NOMO-1 treated with DMSO at 0.1 percent for 48 hours (cell line): ENCODE measurements at regions not wholly inside any gene's neighbourhood (a gene's known extent, or its start where the extent isn't known, plus 50 kb on each side); places are given as distances from the start of the nearest gene placed in this dataset.
A peak's percentile ranks its signal among the peaks of the same experiment; 100 is the strongest.
"Not testable (repeated sequence)": the region's sequence is repeated elsewhere in the genome, so short reads cannot be mapped to it uniquely, and the experiment has no call there.

Source experiments
- DNase-seq: peaks from one replicate; lab custom pipeline; 2025; ENCODE audit not compliant: unreplicated experiment; lab: John Stamatoyannopoulos, UW

DNA sequence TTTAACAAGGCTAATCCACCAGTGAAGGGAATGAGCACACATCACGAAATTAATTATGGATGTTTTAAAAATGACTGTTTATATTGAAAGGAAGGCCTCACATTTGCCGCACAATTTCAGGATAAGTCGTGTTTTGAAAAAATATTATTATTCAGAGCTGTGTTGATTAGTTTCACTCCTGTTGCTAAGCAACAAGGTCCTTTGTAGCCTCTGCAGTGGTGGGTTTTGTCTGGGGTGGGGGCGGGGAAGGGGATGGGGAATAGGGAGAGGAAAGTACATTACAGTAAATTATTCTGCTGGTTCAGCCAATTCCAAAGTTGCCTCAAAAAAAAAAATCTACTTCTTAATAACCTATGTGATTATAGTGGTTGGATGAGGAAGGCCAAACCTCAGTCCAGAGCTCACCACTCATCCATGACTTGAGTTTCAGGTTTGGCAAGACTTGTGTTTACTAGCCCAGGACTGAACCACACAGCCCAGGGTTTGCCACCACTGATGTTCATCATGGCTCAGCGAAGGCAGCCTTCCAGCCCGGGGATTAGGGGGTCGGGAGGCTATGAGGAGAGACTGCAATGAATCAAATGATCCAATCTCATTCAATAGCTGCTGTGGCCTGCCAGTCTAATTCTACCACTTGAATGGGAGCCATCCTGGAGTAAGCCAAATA is 162.5 kb upstream of the ATP6AP2 start:
- no peak for DNase-seq

DNA sequence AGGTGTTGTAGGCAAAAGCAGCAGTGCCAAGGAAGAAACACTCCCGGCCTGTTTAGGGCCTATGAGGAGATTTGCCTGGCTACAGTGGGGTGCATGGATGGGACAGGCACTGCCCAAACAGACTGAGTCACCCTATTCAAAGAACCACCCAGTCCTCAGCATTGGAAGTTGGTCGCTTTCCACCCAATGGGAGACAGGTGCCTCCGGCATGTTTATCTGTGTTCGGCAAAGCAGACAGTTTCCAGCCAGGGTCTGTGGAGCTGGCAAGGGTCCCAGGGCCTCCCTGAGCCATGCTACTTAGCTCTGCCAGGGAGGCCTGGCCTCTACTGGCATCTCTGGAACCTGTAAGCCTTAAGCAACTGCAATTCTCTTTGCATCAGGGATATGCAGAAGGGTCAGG is 165.1 kb upstream of the ATP6AP2 start:
- no peak for DNase-seq

DNA sequence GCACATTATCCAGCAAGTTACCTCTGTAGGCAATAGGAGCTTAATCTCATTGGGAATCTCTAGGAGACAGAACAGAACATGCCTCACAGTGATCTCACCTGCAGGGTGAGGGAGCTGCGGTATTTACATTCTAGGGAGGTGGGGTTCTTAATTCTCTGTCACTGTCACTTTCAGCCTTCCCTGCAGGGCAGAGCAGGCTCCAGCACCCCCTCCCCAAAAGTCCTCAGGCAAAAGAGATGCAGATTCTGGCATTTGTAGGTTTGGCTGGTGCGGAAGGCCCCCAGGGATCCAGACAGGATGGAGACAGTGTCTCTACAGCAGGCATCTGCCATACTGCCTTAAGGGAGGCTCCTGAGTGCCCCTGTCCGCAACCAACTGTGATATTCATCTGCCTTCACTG is 166.4 kb upstream of the ATP6AP2 start:
- no peak for DNase-seq

GRCh38 chrX:40411340-40412111 is 169.2 kb upstream of the ATP6AP2 start:
- DNase-seq = peak; percentile 51

DNA sequence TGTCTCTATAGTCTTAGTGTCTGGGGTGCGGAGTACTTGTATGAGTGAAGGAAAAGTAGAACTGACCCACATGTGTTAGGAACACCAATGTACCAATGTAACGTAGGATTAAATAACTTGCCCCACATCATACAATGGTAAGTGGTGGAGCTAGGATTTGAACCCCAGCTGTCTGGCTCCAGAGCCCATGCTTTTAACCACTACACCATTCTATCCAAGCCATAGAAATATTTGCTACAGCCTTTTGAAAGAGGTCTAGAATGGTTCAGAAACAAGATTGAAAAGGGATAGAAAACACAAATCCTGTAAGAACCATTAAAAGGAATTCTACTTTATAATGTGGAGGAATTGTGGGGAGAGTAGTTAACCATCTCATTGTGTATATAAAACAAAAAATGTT is 169.9 kb upstream of the ATP6AP2 start:
- no peak for DNase-seq

DNA sequence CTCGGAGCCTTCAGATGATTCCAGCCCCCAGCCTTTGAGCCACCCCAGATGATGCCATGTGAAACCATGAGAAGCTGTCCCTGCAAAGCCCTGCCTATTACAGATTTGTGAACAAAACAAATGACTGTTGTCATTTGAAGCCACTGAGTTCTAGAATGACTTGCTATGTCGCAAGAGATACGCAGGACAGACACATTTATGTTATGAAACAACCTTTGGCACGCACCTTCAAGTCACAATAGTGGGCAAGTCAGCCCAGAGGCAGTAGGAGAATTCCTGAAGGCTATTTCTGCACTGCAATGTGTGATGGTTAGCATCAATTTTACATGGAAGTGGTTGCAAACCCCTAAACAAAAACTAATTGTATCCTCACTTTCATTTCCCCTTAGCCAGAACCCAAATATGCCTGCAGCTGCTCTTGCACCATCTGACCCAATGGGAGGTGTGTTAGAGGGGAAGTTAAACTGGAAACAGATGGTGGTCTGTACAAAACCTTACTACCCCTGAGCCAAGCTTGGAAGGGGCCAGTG is 174.4 kb upstream of the ATP6AP2 start:
- peak; percentile 99 for DNase-seq

DNA sequence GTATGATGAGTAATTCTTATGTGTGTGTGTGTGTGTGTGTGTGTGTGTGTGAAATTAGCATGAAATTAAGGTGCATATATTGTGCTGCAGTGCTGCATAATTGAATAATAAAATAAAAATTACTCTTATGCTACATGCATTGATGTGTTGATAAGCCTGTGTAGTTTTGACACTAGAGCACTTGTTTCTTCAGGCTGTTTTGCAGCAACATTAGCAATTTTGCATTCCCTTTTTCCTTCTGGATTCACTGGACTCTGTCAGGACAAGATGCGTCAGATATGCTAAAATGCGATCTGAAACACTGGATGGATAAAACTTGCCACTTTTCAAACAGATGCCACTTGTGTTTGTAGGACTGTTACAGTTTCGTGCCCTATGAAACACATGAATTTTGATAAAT is 175.4 kb upstream of the ATP6AP2 start:
- no peak for DNase-seq

DNA sequence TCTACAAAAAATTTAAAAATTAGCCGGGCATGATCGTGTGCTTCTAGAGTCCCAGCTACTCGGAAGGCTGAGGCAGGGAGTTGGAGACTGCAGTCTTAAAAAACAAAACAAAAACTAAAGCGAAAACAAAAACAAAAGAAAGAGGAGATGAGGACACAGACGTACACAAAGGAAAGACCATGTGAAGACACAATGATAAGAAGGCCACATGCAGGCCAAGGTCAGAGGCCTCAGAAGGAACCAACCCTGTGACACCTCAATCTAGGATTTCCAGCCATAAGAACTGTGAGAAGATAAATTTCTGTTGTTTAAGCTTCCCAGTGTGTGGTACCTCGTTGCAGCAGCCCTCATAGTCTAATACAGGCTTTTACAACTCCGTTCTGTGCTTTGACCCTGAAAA is 177.0 kb upstream of the ATP6AP2 start:
- DNase-seq = no peak

- peak; percentile 39 for DNase-seq
These were observed 177.8 kb upstream of the ATP6AP2 start for GRCh38 chrX:40402831-40403533.

DNA sequence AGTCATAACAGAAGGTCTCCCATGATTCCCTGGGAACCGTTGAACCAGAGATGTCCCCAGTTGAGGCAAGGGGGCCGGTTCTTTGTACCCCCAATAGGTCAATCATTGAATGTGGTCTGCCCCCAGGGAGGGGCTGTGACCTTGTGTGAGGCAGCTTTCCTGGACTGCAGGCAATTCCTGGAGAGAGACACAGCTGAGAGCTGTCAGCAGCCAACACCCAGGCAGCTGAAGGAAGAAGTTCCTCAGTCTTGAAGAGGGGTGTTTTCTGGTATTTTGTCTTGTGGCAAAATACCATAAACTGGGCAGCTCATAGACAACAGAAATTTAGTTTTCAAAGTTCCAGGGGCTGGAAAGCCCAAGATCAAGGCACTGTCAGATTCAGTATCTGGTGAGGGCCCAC is 185.7 kb upstream of the ATP6AP2 start:
- no peak for DNase-seq

DNA sequence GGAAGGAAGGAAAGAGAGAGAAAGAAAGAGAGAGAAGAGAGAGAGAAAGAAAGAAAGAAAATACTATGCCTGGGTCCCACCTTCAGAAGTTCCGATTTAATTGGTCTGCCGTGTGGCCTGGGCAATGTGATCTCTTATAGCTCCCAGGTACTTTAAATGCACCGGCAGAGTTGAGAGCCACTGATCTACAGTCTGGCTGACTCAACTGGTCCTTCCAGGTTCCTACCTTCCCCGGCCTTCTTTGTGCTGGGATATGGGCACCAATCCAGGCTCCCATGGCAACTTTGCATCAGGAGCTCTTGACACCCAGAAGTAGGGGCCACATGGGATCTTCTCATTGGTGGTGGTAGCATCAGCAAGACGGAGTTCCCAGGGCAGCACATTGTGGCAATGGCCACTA is 186.5 kb upstream of the ATP6AP2 start:
- no peak for DNase-seq

- DNase-seq = no peak
These were observed 188.2 kb upstream of the ATP6AP2 start for GRCh38 chrX:40392599-40392998.

DNA sequence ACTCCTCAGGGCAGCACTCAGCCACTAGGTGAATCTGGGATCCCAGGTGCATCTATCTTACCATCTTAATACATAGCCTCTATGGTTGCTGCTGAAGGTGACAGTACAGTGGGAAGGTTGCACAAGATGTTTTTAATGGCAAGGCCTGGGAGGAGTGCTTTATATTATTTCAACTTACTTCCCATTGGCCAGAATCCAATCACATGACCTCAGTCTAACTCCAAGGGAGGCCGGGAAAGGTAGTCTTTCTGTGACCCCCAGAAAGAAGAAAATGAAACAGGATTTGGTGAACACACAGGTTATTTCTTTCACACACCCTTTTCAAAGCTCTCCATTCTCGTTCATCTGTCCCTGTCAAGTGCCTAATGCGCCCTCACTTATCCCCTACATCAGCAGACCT is 189.1 kb upstream of the ATP6AP2 start:
- DNase-seq = peak; percentile 67

DNA sequence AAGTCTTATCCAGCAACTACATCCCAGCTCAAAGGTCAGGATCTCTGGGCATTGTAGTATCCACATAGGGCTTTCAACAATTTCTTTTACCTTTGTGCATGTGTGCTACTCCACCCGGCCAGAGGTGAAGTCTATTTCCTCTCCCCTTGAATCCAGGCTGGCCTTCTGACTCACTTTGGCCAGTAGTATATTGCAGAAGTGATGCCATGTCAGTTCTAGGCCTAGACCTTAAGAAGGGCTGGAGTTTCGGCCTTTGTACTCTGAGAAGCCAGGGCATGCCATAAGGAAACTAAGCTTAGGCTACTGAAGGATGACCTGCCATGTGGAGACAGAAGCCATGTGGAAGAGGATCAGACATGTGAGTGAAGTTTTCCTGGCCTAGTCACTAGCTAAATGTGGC is 191.2 kb upstream of the ATP6AP2 start:
- DNase-seq = no peak

DNA sequence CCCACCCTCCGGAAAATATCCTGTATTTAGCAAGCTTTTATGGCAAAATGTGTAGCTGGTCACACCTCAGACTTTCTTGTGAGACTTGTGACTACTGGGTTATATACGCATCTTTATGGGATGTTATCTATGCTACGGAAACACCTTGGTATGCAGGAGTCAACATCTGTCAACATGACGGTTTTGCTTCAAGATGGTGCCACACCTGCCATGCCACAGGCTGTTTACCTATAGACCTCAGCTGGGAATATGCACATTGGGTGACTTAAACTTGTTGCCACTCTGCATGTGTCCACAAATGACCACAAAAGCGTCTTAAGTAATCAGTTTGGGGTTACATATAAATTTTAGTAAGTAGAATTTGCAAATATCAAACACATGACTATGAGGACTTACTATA is 192.3 kb upstream of the ATP6AP2 start:
- no peak for DNase-seq

- not testable (repeated sequence) for DNase-seq
These were observed 192.9 kb upstream of the ATP6AP2 start for GRCh38 chrX:40387869-40388268.

- DNase-seq = not testable (repeated sequence)
These were observed 193.5 kb upstream of the ATP6AP2 start for GRCh38 chrX:40387311-40387710.

- no peak for DNase-seq
These were observed 195.1 kb upstream of the ATP6AP2 start for GRCh38 chrX:40385682-40386081.

DNA sequence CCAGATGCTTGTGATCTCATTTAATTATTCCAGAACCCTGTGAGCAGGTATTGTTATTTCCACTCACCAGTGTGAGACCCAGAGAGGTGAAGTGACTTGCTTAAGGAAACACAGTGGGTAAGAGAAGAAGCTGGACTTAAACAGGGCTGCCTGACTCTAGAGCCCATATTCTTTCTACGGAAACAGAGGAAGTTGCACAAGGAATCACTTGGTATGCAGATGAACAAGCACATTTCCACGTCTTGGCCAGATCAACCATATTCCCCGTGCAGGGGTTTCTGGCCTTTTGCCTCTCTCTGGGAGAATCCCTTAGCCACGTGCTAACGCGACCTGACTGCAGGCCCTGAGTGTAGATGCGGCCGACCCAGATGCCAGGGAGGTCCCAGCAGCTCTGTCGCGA is 195.5 kb upstream of the ATP6AP2 start:
- peak; percentile 43 for DNase-seq

DNA sequence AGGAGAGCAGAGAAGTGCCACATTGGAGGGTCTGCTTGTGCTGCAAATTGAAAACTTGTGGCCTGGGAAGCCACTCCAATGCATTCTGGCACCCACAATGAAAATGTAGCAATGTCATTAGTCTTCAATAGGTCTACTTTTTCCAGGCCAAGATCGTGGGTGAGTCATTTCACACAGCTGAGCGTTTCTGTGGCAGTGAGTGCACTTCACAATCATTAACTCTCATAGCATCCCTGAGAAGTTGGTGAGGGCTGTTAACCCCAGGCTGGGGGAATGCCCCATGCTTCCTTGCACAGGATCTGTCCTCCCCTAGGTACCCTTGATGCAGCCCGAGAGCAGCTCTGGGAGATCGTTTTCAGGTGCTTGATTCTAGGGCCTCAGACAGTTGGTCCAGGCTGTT is 196.8 kb upstream of the ATP6AP2 start:
- no peak for DNase-seq

DNA sequence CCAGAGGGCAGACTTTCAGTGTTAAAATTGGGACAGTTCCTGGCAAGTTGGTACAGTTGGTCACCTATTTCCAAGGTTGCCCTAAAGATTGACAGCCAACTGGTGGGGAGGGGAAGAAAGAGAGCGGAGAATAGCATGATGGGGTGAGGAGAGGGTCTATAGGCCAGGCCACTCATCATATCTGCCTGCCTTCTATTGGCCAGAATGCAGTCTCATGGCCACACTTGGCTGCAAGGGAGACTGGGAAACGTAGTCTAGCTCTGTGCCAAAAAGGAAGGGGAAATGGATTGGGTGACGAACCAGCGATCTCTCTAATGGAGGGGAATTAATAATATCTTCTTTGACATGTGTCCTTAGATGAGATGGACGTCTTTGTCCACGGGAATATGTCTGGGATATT is 197.4 kb upstream of the ATP6AP2 start:
- no peak for DNase-seq
